ENCODE measurements at regions not wholly inside any gene's neighbourhood (a gene's known extent, or its start where the extent isn't known, plus 50 kb on each side); places are given as distances from the start of the nearest gene placed in this dataset.
"Not testable (repeated sequence)": the region's sequence is repeated elsewhere in the genome, so short reads cannot be mapped to it uniquely, and the experiment has no call there.

DNA sequence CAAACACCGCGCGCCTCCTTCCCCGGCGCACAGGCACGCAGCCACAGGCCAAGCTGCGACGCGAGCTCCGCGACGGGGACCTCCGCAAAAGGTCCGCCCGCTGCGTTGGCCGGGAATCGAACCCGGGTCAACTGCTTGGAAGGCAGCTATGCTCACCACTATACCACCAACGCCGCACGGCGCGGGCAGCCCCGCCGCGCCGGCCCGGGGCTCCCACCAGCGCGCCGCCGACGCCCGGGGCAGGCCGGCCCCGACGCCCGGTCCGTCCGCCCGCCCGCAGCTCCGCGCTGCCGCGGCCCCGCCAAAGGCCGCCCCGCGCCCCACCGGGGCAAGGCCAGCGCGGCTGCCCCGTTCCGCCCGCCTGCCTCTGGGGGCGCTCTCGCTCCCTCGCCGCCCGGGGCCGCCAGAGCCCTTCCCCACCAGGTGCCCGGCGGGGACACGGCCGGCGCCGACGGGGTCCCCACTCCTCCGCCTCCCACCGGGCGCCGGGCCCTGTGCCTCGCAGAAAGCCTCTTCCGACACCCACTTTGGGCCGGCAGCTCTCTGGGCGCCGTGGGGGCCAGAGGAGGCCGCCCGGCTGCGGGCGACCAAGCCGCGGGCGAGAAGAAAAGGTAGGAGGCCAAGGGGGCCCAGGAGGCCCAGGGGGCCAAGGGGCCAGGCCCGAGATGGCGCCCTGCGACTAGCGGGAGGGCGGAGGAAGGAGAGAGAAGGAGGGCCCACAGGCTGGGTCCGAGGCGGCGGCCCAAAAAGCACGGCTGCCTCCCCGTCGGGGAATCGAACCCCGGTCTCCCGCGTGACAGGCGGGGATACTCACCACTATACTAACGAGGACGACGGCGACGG is 50.2 kb upstream of the FCGR2A start:
- ATAC-seq: peak; percentile 8 to 21

DNA sequence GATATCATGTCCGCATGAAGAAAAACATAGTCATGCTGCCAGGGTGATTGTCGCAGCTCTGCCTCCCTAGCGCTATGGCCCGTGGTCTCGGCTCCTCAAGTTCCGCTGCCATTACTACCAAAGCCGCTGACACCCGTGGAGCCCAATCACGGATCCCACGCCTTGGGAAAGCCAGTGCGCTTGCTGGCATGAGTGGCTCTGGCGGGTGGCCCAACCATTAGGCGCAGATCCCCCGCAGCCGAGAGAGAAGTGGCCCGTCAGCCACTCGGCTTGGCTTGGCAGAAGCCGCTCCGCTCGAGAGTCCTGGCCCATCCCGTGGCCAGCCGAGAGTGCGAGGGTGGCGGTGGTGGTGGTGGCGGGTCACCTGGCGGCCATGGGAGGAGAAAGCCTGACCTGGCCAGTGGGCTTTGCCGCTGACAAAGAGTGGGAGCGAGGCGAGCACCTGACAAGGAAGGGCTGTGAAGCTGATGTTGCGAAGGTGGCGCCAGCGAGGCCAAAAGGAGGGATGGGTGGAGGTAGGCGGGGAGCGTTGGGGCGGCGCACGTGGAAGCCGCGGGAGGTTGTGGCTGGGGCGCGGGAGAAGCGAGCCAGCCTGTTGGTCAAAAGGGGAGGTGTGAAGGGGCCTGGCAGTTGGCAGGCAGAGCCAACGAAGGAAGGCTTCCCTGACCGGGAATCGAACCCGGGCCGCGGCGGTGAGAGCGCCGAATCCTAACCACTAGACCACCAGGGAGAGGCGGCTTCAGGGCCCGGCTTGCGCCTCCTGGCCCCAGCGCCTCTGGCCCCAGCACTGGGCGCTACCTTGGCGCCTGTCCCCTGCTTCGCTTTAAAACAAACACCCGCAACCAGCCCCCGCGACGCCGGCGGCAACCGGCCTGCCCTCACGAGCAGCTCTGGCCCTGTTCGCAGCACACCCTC is 51.0 kb upstream of the FCGR2A start:
- peak; percentile 65 to 67 for ATAC-seq

DNA sequence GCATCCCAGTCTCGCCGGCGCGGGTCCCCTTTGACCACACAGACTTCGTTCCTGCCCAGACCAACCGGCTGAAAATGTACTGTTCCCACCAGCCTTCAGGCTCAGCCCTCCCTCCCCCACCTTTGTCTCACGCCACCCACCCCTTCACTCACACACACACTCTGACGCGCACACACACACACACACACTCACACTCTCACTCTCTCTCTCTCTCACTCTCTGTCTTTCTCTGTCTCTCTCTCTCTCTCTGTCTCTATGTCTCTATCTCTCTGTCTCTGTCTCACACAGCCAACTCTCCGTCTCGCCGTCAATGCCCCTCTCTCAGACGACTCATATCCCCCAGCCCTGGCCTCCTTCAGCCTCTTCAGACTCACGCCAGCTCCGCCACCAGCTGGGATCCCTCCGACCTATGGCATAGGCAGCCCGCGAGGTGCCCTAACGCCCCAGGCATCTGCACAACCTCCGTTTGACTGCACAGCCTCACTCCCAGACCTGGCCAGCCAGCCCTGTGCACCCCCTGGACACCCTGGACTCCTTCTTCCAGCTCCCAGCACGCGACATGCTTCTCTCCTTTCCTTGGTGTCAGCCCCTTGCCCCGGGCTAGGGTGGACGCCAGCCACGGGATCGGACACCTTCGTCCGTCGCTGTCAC is 53.4 kb upstream of the FCGR2A start:
- ATAC-seq: not testable (repeated sequence)

DNA sequence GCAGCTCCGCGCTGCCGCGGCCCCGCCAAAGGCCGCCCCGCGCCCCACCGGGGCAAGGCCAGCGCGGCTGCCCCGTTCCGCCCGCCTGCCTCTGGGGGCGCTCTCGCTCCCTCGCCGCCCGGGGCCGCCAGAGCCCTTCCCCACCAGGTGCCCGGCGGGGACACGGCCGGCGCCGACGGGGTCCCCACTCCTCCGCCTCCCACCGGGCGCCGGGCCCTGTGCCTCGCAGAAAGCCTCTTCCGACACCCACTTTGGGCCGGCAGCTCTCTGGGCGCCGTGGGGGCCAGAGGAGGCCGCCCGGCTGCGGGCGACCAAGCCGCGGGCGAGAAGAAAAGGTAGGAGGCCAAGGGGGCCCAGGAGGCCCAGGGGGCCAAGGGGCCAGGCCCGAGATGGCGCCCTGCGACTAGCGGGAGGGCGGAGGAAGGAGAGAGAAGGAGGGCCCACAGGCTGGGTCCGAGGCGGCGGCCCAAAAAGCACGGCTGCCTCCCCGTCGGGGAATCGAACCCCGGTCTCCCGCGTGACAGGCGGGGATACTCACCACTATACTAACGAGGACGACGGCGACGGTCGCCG is 57.4 kb upstream of the FCGR2A start:
- peak; percentile 25 to 29 for ATAC-seq

DNA sequence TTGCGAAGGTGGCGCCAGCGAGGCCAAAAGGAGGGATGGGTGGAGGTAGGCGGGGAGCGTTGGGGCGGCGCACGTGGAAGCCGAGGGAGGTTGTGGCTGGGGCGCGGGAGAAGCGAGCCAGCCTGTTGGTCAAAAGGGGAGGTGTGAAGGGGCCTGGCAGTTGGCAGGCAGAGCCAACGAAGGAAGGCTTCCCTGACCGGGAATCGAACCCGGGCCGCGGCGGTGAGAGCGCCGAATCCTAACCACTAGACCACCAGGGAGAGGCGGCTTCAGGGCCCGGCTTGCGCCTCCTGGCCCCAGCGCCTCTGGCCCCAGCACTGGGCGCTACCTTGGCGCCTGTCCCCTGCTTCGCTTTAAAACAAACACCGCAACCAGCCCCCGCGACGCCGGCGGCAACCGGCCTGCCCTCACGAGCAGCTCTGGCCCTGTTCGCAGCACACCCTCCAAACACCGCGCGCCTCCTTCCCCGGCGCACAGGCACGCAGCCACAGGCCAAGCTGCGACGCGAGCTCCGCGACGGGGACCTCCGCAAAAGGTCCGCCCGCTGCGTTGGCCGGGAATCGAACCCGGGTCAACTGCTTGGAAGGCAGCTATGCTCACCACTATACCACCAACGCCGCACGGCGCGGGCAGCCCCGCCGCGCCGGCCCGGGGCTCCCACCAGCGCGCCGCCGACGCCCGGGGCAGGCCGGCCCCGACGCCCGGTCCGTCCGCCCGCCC is 58.1 kb upstream of the FCGR2A start:
- peak; percentile 42 to 49 for ATAC-seq

DNA sequence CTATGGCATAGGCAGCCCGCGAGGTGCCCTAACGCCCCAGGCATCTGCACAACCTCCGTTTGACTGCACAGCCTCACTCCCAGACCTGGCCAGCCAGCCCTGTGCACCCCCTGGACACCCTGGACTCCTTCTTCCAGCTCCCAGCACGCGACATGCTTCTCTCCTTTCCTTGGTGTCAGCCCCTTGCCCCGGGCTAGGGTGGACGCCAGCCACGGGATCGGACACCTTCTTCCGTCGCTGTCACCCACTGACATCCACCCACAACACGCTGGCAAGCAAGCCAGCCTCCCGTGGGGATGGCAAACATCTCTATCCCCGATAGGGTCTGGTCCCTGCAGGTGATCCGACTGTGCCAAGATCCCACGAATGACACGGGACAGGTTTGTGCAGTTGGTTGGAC is 60.5 kb upstream of the FCGR2A start:
- not testable (repeated sequence) for ATAC-seq

DNA sequence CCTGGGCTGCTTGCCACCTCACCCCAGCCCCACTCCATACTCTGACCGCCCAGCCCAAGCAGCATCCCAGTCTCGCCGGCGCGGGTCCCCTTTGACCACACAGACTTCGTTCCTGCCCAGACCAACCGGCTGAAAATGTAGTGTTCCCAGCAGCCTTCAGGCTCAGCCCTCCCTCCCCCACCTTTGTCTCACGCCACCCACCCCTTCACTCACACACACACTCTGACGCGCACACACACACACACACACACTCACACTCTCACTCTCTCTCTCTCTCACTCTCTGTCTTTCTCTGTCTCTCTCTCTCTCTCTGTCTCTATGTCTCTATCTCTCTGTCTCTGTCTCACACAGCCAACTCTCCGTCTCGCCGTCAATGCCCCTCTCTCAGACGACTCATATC is 61.0 kb upstream of the FCGR2A start:
- not testable (repeated sequence) for ATAC-seq

DNA sequence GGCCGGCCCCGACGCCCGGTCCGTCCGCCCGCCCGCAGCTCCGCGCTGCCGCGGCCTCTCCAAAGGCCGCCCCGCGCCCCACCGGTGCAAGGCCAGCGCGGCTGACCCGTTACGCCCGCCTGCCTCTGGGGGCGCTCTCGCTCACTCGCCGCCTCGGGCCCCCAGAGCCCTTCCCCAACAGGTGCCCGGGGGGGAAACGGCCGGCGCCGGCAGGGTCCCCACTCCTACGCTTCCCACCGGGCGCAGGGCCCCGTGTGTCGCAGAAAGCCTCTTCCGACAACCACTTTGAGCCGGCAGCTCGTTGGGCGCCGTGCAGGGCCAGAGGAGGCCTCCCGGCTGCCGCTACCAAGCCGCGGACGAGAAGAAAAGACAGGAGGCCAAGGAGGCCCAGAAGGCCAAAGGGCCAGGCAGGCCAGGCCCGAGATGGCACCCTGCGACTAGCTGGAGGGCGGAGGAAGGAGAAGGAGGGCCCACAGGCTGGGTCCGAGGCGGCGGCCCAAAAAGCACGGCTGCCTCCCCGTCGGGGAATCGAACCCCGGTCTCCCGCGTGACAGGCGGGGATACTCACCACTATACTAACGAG is 64.9 kb upstream of the FCGR2A start:
- ATAC-seq: peak; percentile 66 to 67

DNA sequence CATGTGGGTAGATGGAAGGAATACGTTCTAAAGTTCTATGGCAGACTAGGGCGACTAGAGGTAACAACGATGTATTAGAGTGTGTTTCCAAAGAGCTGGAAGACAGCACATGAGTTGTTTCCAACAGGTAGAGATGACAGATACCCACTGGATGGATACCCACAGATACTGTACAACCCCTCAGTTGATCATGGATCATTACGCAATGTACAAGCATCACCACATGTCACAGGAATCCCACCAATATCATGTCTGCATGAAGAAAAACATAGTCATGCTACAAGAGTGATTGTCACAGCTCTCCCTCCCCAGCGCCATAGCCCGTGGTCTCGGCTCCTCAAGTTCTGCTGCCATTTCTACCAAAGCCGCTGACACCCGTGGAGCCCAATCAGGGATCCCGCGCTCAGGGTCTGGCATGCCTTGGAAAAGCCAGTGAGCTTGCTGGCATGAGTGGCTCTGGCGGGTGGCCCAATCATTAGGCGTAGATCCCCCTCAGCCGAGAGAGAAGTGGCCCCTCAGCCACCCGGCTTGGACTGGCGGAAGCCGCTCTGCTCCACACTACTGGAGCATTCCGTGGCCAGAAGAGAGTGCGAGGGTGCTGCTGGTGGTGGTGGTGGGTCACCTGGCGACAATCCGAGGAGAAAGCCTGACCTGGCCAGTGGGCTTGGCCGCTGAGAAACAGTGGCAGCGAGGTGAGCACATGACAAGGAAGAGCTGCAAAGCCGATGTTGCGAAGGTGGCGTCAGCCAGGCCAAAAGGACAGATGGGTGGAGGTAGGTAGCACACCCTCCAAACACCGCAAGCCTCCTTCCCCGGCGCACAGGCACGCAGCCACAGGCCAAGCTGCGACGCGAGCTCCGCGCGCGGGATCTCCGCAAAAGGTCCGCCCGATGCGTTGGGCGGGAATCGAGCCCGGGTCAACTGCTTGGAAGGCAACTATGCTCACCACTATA is 65.7 kb upstream of the FCGR2A start:
- no peak for ATAC-seq

DNA sequence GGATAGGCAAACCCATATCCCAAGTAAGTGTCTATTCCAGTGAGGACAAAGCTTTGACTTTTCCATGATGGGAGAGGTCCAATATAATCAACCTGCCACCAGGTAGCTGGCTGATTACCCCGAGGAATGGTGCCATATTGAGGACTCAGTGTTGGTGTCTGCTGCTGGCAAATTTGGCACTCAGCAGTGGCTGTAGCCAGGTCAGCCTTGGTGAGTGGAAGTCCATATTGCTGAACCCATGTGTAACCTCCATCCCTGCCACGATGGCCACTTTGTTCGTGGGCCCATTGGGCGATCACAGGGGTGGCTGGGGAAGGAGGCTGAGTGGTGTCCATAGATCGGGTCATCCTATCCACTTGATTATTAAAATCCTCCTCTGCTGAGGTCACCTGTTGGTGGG is 65.5 kb upstream of the CFAP126 start:
- ATAC-seq: not testable (repeated sequence)

DNA sequence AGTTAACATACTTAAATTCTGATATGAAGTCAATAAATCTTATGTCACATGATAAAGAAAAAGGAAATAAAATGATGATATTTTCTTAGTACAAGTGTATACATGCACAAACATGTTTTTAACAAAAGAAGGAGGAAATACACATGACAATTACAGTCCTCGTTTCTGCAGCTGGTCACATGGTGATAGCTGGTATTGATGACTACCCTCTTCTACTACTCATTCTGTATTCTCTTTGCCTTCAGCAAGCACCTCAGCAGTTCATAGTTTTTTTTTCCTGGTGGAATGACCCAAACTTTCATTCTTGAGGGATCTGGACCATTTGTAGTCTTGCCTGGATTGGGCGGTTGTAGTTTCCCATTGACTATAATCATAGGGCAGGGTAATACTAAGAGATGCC is 64.4 kb upstream of the CFAP126 start:
- ATAC-seq: no peak

DNA sequence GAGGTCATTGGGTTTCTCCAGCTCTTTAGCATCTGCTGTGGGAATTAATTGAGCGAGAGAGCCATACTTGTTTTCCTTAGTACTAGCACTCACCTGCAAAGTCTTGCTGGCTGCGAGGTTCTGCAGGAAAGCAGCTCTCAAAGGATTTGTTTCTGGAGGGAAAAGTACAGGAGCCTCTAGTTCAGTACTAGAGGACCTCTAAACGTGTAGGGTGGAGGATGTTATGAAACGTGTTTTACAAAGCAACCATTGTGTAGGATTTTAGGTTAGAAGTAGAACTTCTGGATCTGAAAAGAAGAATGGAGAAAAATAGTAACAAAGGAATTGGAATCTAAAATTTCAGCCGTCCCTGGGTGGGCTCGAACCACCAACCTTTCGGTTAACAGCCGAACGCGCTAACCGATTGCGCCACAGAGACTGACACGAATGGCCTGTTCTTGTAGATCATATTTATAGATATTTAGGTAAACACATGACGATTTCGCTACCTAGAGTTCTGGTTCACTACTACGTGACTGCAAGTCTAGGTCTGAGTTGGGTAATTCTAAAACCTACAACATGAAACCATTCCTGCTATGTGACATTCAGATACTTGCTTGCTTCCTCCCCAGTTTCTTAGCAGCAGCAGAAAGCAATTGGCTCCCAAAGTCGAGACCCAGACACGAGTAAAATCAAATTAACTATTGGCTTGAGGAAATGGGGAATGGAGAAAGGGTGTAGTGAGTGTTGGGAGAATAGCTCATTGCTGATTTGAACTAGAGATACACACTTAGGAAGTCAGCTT is 60.2 kb upstream of the CFAP126 start:
- peak; percentile 32 to 43 for ATAC-seq

DNA sequence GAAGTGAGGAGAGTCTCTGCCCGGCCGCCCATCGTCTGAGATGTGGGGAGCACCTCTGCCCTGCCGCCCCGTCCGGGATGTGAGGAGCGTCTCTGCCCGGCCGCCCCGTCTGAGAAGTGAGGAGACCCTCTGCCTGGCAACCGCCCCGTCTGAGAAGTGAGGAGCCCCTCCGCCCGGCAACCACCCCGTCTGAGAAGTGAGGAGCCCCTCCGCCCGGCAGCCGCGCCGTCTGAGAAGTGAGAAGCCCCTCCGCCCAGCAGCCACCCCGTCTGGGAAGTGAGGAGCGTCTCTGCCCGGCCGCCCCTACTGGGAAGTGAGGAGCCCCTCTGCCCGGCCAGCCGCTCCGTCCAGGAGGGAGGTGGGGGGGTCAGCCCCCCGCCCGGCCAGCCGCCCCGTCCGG is 55.2 kb upstream of the CFAP126 start:
- ATAC-seq: not testable (repeated sequence)

DNA sequence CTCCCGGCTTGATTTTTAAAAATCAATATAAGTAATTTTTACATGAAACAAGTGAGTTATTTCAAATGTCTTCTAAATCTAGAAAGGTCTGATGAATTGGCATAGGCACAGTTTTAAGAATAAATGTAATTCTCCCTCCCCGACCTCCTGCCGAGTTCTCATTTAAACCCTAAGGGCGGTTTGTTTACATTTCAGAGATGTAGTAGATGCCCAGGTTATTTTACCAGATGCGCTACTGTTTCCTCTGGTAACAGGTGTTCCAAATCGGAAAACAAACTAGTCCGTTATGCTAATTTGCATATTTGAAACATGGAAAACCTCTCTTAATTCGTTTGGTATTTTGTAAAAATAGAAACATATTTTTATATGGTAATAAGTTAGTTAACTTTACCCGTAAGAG is 53.8 kb upstream of the CFAP126 start:
- ATAC-seq: no peak

DNA sequence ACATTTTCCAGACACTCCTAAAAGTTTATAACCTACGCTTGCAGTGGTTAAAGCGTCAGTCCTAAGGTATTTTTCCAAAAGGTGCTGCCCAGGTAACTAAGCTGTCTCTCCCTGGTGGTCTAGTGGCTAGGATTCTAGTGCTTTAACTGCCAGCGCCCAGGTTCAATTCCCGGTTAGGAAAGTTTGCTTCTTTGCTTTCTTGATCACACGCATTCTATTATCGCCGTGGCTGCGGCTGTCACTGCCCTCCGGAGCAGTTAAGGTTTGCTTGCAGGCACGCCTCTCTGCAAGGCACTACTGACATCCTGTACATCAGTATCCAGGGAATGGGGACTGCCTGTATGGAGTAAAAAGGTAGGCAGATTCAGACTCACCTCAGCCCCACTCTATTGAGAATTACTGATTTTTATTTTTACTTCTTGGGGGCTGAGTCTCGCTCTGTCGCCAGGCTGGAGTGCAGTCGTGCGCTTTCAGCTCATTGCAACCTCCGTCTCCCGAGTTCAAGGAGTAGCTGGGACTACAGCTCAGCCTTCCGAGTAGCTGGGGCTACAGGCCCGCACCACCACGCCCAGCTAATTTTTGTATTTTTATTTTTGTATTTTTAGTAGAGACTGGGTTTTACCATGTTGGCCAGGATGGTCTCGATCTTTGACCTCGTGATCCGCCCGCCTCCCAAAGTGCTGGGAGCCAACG is 53.2 kb upstream of the CFAP126 start:
- no peak for ATAC-seq

DNA sequence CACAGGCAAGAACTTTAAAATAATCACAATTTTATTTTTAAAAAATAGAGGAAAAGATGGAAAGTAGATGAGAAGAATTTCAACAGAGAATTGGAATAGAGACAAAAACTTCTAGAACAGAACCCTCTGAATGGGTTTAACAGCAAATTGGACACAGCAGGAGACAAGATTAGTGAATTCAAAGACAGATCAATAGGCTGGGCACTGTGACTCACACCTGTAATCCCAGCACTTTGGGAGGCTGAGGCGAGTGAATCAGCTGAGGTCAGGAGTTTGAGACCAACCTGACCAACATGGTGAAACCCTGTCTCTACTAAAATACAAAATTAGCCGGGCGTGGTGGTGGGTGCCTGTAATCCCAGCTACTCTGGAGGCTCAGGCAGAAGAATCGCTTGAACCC is 49.9 kb upstream of the CFAP126 start:
- ATAC-seq: not testable (repeated sequence)

Measured in activated CD4-positive, CD25-positive, alpha-beta regulatory T cell treated with anti-CD3 and anti-CD28 coated beads, Interleukin-2, amount 50 U/mL, for 24 hours (primary cell).